ENCODE measurements at regions not wholly inside any gene's neighbourhood (a gene's known extent, or its start where the extent isn't known, plus 50 kb on each side); places are given as distances from the start of the nearest gene placed in this dataset.
"Not testable (repeated sequence)": the region's sequence is repeated elsewhere in the genome, so short reads cannot be mapped to it uniquely, and the experiment has no call there.

- intact Hi-C loops (cut with DNase I) = no loop called here
- no peak for DNase-seq (ENCODE audit: missing footprints)
- ATAC-seq = no peak
These were observed 71.6 kb downstream of the TFAP2A start for GRCh38 chr6:10343320-10343719.

DNA sequence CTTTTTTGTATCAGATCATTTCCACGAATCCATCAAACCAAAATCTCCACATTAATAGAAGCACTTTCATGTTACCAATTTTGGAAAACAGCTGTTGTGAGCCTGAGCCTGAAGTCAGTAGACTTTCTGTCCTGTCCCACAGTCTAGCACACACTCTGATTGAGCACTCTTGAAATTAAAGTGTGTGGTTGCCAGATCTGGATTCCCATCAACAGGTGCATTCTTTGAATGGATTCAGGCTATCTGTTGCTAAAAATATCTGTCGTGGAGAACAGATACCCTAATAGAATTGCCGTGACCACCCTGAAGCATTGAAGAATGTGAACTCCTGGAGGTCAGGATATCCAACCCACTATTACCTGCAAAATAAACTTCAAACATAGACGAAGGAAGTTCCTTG lies 73.3 kb downstream of the TFAP2A start:
- intact Hi-C loops (cut with DNase I) = no loop called here
- ATAC-seq = no peak
- no peak for DNase-seq (ENCODE audit: missing footprints)

DNA sequence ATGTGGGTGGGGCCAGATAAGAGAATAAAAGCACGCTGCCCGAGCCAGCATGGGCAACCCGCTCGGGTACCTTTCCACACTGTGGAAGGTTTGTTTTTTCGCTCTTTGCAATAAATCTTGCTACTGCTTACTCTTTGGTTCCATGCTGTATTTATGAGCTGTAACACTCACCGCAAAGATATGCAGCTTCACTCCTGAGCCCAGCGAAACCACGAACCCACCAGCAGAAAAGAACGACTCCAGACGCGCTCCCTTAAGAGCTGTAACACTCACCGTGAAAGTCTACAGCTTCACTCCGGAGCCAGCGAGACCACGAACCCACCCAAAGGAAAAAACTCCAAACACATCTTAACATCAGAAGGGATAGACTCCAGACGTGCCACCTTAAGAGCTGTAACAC lies 76.7 kb downstream of the TFAP2A start:
- intact Hi-C loops (cut with DNase I) = no loop called here
- ATAC-seq (no peak), DNase-seq (ENCODE audit: missing footprints) (no peak)

- ATAC-seq; DNase-seq (ENCODE audit: missing footprints); intact Hi-C loops (cut with DNase I): not testable (repeated sequence)
These were observed 77.5 kb downstream of the TFAP2A start for GRCh38 chr6:10337376-10337775.

DNA sequence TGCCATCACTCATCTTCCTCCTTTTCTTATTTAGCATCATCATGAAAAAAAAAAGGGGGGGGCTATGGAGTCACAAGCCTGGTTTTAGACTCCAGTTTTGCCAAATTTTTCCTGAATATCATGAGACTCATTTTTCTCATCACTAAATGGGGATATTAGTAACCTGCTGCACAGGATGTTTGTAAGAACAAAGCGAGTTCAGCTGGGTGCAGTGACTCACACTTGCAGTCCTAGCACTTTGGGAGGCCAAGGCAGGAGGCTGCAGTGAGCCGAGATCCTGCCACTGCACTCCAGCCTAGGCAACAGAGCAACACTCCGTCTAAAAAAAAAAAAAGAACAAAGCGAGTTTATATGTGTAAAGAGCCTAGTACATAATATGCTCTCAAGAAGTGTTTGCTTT lies 82.8 kb downstream of the TFAP2A start:
- ATAC-seq = no peak
- intact Hi-C loops (cut with DNase I) = no loop called here

DNA sequence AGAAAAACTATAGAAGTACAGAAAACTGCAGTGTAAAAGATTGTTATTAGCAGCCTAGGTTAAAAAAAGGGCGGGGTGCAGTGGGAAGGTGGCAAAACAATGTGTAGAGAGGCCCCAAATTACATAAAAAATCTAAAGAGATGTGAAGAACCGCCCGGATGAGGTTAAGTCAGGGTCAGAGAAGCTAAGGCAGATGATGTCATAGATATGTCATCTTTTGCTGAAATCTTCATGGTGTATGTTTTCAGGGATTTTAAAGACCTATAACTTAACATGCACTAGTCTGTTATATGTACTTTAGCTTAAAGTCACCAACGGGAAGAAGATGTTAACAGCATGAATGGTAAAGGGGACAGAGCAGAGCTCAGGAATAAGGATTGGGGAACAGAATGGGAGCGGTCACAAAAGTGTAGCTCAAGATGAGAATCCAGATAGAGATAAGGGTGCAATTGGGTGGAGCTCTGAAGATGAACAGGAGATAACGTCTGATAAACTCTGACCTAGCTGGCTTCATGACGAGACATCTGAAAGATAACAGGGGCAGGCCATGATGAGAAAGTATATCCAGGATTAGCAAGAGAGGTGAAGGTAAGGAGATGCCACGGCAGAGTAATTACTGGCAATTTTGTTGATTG lies 83.4 kb downstream of the TFAP2A start:
- ATAC-seq = no peak
- DNase-seq (ENCODE audit: missing footprints) = no peak
- intact Hi-C loops (cut with DNase I) = no loop called here

More for the DNA sequence above, 82.8 kb downstream of the TFAP2A start:
- DNase-seq (ENCODE audit: missing footprints) = no peak

DNA sequence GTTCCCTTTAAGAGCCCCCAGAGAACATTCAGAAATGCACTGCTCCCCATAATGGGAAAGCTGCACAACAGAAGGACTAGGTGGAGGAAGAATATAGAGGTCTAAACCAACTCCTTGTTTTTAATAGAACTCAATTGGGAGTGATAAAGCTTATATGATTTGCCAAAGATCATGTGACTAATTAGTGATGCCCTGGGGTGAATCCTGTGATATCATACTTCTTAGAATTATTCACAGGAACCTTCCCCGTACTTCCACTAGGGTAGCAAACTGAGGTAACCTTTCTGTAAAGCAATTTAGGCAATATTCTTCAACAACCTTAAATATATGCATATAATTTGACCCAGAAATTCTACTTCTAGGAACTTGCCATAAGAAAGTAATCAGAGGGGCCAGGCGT lies 84.4 kb downstream of the TFAP2A start:
- DNase-seq (ENCODE audit: missing footprints) (no peak), ATAC-seq (no peak)
- intact Hi-C loops (cut with DNase I) = no loop called here

- DNase-seq (ENCODE audit: missing footprints) (no peak), ATAC-seq (no peak)
- intact Hi-C loops (cut with DNase I) = no loop called here
These were observed 91.9 kb downstream of the TFAP2A start for GRCh38 chr6:10323018-10323417.

- DNase-seq (ENCODE audit: missing footprints) (no peak), ATAC-seq (no peak)
- intact Hi-C loops (cut with DNase I) = no loop called here
These were observed 94.6 kb downstream of the TFAP2A start for GRCh38 chr6:10320291-10320690.

GRCh38 chr6:10316373-10316721 lies 98.5 kb downstream of the TFAP2A start:
- no peak for DNase-seq (ENCODE audit: missing footprints)
- intact Hi-C loops (cut with DNase I) = no loop called here
- ATAC-seq = no peak

DNA sequence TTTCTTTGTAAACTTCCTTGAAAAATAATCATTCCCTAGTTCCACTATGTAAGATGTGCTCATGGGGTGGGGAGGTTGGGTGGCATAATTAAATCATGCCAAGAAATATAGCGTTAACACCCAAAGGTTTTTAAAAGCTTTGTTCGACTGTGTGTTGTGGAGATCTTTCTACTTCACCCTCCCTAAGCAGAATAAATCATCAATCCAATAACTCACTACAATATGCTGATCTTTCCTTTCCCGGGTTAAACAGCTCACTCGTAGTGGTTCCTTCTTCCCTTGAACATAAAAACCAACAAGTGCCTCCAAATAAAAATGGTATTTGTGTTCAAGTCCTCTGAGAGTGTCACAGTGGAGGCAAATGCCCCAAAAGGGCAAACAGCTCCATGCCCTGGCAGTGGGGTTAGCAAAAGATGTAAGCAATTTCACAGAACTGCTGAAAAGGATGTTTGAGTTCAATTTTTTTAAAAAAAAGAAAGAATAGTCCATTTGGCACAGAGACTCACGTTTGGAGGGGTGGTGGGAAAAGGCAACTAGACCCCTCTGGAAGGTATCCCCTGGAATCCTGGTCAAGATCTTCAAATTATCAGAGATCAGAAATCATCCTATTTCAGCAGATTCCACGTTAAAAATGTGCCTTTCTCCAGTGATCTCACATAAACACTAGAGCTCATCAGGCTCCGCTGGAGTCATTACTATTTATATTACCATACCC lies 99.1 kb downstream of the TFAP2A start:
- no peak for ATAC-seq

GRCh38 chr6:10315034-10315433 lies 99.8 kb downstream of the TFAP2A start:
- ATAC-seq (no peak), DNase-seq (ENCODE audit: missing footprints) (no peak)
- intact Hi-C loops (cut with DNase I) = no loop called here

More for the DNA sequence above, 99.1 kb downstream of the TFAP2A start:
- intact Hi-C loops (cut with DNase I) = no loop called here
- no peak for DNase-seq (ENCODE audit: missing footprints)

DNA sequence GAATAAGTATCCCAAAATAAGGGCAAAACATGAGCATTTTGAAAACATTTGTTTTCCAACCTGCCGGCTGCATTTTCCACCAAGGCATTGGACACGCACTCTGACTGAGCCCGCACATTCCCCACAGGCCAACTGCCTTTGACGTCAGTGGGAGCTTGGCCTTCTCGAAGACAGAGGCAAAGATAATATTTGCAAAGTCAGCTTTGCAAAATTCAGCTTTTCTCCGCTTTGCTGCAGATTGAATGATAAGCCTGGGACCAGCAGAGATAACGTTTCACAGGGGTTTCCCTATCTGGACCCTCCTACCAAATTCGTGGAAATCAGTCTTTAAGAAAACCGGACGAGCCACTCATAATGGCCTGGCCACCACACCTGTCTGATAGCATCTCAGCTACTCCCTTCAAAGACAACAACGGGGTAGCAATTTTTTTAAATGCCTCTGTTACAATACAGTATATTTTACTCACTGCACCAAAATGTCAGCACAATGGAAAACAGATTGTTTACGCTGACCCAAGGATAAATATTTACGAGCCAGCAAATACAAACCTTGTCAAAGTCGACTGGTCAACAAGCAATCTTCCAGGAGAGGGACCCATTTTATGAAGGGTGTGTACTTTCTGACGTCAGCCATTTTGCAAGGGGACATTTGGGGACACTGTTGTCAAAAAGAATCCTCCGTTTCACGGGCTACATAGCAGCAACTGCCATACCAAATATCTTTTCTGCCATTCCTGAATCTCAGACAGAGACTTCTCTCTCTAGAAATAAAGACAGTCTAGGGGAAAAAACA lies 100.5 kb downstream of the TFAP2A start:
- intact Hi-C loops (cut with DNase I) = no loop called here
- no peak for ATAC-seq
- DNase-seq (ENCODE audit: missing footprints) = no peak

DNA sequence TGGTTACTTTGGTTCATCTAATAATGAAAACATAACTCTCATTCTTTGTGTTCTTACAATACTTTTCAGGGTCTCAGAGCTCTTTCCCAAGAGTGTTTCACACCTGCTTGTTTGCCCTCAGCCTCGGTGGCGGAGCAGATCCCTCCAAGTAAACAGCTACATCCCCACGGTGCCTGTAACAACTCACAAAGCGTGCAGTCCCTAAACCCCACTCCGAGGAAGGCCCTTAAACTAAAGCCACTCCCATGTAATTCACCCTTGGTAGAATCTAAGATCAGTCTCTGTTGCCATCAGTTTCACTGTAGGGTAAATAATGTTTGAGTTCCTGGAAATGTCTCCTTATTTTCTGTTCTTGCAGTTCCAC lies 101.1 kb downstream of the TFAP2A start:
- ATAC-seq = no peak
- intact Hi-C loops (cut with DNase I) = no loop called here

GRCh38 chr6:10312445-10312844 lies 102.4 kb downstream of the TFAP2A start:
- intact Hi-C loops (cut with DNase I) = no loop called here
- ATAC-seq (no peak), DNase-seq (ENCODE audit: missing footprints) (no peak)

More for the DNA sequence above, 101.1 kb downstream of the TFAP2A start:
- DNase-seq (ENCODE audit: missing footprints) = no peak

DNA sequence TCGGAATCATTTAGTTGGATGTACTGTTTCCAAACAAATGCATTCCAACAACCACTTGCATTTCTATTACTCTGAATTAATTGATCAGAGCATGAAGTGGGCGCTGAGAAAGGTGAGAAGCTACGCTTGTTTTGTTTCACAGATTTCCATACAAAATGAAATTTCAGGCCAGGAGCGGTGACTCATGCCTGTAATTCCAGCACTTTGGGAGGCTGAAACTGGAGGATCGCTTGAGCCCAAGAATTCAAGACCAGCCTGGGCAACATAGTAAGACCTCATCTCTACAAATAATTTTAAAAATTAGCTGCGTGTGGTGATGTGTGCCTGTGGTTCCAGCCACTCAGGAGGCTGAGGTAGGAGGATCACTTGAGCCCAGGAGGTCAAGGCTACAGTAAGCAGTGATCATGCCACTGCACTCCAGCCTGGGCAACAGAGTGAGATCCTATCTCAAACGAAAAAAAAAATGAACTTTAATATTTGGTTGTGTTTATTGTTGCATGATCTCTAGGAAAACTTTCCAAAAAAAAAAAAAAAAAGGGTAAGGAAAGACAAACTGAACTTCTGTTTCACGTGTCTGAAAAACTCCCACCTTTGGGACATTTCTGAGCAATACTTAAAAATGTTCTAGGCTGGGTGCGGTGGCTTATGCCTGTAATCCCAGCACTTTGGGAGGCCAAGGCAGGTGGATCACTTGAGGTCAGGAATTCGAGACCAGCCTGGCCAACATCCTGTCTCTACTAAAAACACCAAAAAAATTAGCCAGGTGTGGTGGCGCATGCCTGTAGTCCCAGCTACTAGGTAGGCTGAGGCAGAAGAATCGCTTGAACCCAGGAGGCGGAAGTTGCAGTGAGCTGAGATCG lies 103.1 kb downstream of the TFAP2A start:
- DNase-seq (ENCODE audit: missing footprints); ATAC-seq; intact Hi-C loops (cut with DNase I): not testable (repeated sequence)

DNA sequence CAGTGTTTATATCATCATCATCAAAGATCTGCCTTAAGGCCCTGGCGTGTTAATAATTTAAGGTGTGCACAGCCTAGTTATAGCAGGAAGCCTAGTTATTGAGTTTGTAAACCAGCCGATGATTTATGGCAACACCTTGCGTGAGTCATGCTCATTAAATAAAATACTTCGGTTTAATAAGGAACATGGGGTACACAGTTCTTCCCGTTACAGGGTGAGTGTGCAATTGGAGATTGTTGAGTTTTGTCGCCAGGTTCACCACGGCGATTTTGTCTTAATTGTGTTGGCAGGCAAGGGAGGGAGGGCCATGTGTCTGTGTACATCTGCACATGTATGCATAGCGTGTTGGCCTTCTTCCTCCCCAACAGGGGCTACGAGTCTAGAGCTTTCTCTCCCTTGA lies 104.0 kb downstream of the TFAP2A start:
- DNase-seq (ENCODE audit: missing footprints) = no peak
- intact Hi-C loops (cut with DNase I) = no loop called here
- ATAC-seq = no peak

GRCh38 chr6:10310330-10310653 lies 104.6 kb downstream of the TFAP2A start:
- DNase-seq (ENCODE audit: missing footprints) = no peak
- intact Hi-C loops (cut with DNase I) = no loop called here
- ATAC-seq = no peak

Measured in Right ventricle myocardium inferior (tissue), 1 donor.